ENCODE measurements at regions not wholly inside any gene's neighbourhood (a gene's known extent, or its start where the extent isn't known, plus 50 kb on each side); places are given as distances from the start of the nearest gene placed in this dataset.

DNA sequence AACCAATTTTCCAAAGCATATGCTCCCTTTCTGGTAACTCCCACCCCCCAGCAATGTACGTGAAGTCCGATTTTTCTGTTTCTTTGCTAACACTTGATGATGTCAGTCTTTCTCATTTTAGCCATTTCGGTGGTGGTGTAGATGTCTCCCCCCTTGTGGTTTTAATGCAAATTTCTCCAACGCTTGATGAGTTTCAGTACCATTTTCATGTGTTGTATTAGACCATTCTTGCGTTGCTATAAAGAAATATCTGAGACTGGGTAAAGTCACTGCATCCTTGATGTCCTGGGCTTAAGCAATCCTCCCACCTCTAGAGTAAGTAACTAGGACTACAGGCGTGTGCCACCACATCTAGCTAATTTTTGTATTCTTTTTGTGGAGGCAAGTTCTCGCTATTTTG lies 148.4 kb upstream of the VCX3A start:
- Histone ChIP-seq H3K9me3 (no peaks in the 10 kb centered on the region), H3K4me3 (ENCODE audit: low read depth, low read length) (no peak overlapping the region), H3K27me3 (no peaks in the 10 kb centered on the region), H3K4me1 (no peaks in the 10 kb centered on the region), H3K36me3 (no peaks in the 10 kb centered on the region)
- TF ChIP-seq, protein P1, sequence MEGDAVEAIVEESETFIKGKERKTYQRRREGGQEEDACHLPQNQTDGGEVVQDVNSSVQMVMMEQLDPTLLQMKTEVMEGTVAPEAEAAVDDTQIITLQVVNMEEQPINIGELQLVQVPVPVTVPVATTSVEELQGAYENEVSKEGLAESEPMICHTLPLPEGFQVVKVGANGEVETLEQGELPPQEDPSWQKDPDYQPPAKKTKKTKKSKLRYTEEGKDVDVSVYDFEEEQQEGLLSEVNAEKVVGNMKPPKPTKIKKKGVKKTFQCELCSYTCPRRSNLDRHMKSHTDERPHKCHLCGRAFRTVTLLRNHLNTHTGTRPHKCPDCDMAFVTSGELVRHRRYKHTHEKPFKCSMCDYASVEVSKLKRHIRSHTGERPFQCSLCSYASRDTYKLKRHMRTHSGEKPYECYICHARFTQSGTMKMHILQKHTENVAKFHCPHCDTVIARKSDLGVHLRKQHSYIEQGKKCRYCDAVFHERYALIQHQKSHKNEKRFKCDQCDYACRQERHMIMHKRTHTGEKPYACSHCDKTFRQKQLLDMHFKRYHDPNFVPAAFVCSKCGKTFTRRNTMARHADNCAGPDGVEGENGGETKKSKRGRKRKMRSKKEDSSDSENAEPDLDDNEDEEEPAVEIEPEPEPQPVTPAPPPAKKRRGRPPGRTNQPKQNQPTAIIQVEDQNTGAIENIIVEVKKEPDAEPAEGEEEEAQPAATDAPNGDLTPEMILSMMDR (IDR thresholded peaks at IDR 0.05; ENCODE audit: low read depth, low read length), result no peak
- DNase-seq, result no peak

- H3K36me3 ChIP-seq, result no peaks in the 10 kb centered on the region
- H3K9me3 ChIP-seq, result no peaks in the 10 kb centered on the region
- TF ChIP-seq, protein P1 (IDR thresholded peaks at IDR 0.05; ENCODE audit: low read depth, low read length), result no peak
- H3K4me3 ChIP-seq (ENCODE audit: low read depth, low read length), result no peak overlapping the region
- DNase-seq, result no peak
- H3K4me1 ChIP-seq, result no peaks in the 10 kb centered on the region
- no peaks in the 10 kb centered on the region for H3K27me3 ChIP-seq
These were observed 146.7 kb upstream of the VCX3A start for GRCh38 chrX:6681521-6682145.

- Histone ChIP-seq H3K4me3 (ENCODE audit: low read depth, low read length) (no peak overlapping the region), H3K27me3 (no peaks in the 10 kb centered on the region), H3K4me1 (no peaks in the 10 kb centered on the region), H3K36me3 (no peaks in the 10 kb centered on the region), H3K9me3 (no peaks in the 10 kb centered on the region)
- DNase-seq, result no peak
- TF ChIP-seq, protein P1 (IDR thresholded peaks at IDR 0.05; ENCODE audit: low read depth, low read length), result no peak
These were observed 145.1 kb upstream of the VCX3A start for GRCh38 chrX:6679988-6680387.

DNA sequence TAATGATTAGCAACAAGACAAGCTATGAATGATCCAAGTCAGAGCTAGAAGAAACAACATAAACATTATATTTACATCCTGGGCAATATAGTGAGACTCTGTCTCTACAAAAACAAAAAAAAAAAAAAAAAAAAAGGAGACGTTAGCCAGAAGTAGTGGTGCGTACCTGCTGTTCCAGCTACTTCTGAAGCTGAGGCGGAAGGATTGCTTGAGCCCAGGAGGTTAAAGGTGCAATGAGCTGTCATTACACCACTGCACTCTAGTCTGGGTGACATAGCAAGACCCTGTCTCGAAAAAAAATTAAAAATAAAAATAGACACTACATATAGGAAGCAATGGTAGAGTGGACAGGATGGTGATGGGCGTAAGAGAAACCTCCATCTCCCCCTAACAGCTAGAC lies 144.6 kb upstream of the VCX3A start:
- Histone ChIP-seq H3K36me3 (no peaks in the 10 kb centered on the region), H3K4me3 (ENCODE audit: low read depth, low read length) (no peak overlapping the region), H3K9me3 (no peaks in the 10 kb centered on the region), H3K27me3 (no peaks in the 10 kb centered on the region), H3K4me1 (no peaks in the 10 kb centered on the region)
- TF ChIP-seq, protein P1 (IDR thresholded peaks at IDR 0.05; ENCODE audit: low read depth, low read length), result no peak
- DNase-seq, result no peak

GRCh38 chrX:6678313-6678712 lies 143.4 kb upstream of the VCX3A start:
- Histone ChIP-seq H3K36me3 (no peaks in the 10 kb centered on the region), H3K27me3 (no peaks in the 10 kb centered on the region), H3K4me3 (ENCODE audit: low read depth, low read length) (no peak overlapping the region), H3K4me1 (no peaks in the 10 kb centered on the region), H3K9me3 (no peaks in the 10 kb centered on the region)
- DNase-seq, result no peak
- TF ChIP-seq, protein P1 (IDR thresholded peaks at IDR 0.05; ENCODE audit: low read depth, low read length), result no peak

DNA sequence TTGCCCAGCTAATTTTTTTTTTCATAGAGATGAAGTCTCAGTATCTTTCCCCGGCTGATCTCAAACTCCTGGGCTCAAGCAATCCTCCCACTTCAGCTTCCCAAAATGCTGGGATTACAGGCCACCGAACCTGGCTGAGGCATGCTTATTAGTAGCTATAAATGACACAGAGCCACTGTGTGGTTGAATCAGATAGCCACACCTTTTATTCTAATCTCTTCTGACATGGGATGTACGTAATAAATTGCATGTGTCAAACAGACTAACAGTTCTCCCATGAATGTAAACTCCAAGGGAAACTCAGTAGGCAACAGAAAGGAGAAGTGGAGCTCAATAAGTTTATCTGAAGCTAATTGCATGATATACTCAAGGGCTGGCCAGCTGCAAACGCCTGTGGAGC lies 139.8 kb upstream of the VCX3A start:
- Histone ChIP-seq H3K9me3 (no peaks in the 10 kb centered on the region), H3K27me3 (no peaks in the 10 kb centered on the region), H3K36me3 (no peaks in the 10 kb centered on the region), H3K4me3 (ENCODE audit: low read depth, low read length) (no peak overlapping the region), H3K4me1 (no peaks in the 10 kb centered on the region)
- TF ChIP-seq, protein P1 (IDR thresholded peaks at IDR 0.05; ENCODE audit: low read depth, low read length), result no peak
- no peak for DNase-seq
